ENCODE measurements at regions not wholly inside any gene's neighbourhood (a gene's known extent, or its start where the extent isn't known, plus 50 kb on each side); places are given as distances from the start of the nearest gene placed in this dataset.

DNA sequence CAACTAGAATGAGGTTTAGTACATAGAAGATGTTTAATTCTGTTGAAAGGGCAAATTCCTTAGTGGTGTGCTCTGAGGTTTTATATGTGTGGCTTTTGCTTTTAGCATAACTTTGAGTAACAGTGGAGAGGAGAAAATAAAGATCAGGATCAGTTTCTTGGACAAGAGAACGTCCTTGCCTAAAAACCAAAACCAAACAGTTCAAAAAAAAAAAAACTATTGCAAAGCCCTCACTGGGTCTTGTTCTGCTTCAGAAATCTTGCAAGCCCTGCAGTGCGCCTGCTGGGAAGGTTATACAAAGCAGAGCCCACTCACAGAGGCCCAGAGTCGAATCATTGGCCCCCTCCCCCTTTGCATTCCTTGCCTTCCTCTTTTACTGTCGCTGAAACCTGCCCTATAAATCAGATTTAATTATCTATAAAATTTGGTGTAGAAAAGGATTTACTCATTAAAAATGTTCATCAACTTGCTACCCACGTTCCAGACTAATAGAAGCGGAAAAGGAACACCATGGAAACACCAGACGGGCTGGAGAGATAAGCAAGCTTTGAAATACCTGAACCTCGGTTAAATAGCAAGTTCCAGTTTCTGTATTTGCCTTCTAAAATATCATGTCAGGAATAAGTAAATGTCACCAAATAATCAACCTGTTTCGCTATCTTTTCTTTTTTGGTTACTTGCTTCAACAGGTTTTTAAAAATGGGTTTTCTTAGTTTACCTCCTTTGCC is 201.6 kb upstream of the PTBP2 start:
- no peak overlapping the region for H3K4me2 ChIP-seq (replicated peaks; ENCODE audit: extremely low read depth, low read length, poor library complexity, severe bottlenecking)
- Mint-ChIP-seq H3K9me3 (peaks cover 0 to 6% (median 2%) of the 10 kb centered on the region in 7 donors), H3K27ac (no peak overlapping the region), H3K4me3 (no peak overlapping the region), H3K27me3 (ENCODE audit: low read depth in 3 of 3) (no peaks in the 10 kb centered on the region), H3K4me1 (no peaks in the 10 kb centered on the region), H3K36me3 (no peaks in the 10 kb centered on the region)
- no peaks in the 10 kb centered on the region for H3K79me2 ChIP-seq (ENCODE audit: insufficient read depth, low read length)
- no peak overlapping the region for H2AFZ ChIP-seq (ENCODE audit: insufficient read depth, low read depth, low read length, poor library complexity, severe bottlenecking)
- H3K27ac ChIP-seq (ENCODE audit: low read depth in 1 of 2, low read length in 2 of 2) = no peak overlapping the region
- H3K4me1 ChIP-seq (ENCODE audit: control insufficient read depth in 1 of 2, insufficient read depth in 2 of 2, low read length in 2 of 2) = no peaks in the 10 kb centered on the region
- H3K36me3 ChIP-seq (replicated peaks in 1 of 2; ENCODE audit: control insufficient read depth in 1 of 2, insufficient read depth in 2 of 2, low read length in 2 of 2) = no peaks in the 10 kb centered on the region
- intact Hi-C loops (cut with micrococcal nuclease) = no loop called here
- DNase-seq = no peak
- H3K9me3 ChIP-seq (replicated peaks in 1 of 2; ENCODE audit: control insufficient read depth in 1 of 2, insufficient read depth in 1 of 2, low read length in 2 of 2) = no peaks in the 10 kb centered on the region
- H3K27me3 ChIP-seq (ENCODE audit: control insufficient read depth in 2 of 2, insufficient read depth in 2 of 2, low read length in 2 of 2) = no peaks in the 10 kb centered on the region
- no peaks in the 10 kb centered on the region for H4K20me1 ChIP-seq (ENCODE audit: insufficient read depth, low read length)
- TF ChIP-seq, protein P1, sequence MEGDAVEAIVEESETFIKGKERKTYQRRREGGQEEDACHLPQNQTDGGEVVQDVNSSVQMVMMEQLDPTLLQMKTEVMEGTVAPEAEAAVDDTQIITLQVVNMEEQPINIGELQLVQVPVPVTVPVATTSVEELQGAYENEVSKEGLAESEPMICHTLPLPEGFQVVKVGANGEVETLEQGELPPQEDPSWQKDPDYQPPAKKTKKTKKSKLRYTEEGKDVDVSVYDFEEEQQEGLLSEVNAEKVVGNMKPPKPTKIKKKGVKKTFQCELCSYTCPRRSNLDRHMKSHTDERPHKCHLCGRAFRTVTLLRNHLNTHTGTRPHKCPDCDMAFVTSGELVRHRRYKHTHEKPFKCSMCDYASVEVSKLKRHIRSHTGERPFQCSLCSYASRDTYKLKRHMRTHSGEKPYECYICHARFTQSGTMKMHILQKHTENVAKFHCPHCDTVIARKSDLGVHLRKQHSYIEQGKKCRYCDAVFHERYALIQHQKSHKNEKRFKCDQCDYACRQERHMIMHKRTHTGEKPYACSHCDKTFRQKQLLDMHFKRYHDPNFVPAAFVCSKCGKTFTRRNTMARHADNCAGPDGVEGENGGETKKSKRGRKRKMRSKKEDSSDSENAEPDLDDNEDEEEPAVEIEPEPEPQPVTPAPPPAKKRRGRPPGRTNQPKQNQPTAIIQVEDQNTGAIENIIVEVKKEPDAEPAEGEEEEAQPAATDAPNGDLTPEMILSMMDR (IDR thresholded peaks at IDR 0.05) = no peak
- H3K4me3 ChIP-seq (replicated peaks in 1 of 3; ENCODE audit: low read depth in 2 of 3, low read length in 3 of 3) = no peak overlapping the region
- WGBS (ENCODE audit: insufficient coverage) = 42% methylated on average over 4 of the region's 9 CpGs
- no peak overlapping the region for H3K9ac ChIP-seq (ENCODE audit: insufficient read depth, low read length, poor library complexity, severe bottlenecking)

DNA sequence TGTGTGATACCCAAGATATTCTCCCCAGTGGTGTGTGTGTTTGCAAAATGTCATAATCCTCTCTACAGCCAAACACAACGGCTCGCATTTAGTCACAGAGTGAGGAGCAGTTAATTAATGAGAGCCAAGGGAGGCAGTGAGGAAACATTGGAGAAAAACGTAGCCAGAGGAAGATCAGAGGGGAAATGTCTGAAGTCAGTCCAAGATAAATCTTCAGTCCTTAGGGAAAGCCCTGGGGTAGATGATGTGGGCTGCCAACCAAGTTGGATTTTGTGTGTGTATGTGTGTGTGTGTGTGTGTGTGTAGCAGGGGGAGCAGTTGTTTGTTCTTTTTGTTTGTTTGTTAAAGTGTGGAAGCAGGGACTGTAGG is 201.0 kb upstream of the PTBP2 start:
- no peak overlapping the region for H2AFZ ChIP-seq (ENCODE audit: insufficient read depth, low read depth, low read length, poor library complexity, severe bottlenecking)
- WGBS (ENCODE audit: insufficient coverage) = 25% methylated on average over 1 of the region's 3 CpGs
- intact Hi-C loops (cut with micrococcal nuclease) = no loop called here

More for the DNA sequence above, 201.0 kb upstream of the PTBP2 start:
- Mint-ChIP-seq H3K27ac (no peak overlapping the region), H3K36me3 (no peaks in the 10 kb centered on the region), H3K9me3 (peaks cover 0 to 7% (median 2%) of the 10 kb centered on the region in 7 donors), H3K27me3 (ENCODE audit: low read depth in 3 of 3) (no peaks in the 10 kb centered on the region), H3K4me3 (no peak overlapping the region), H3K4me1 (no peaks in the 10 kb centered on the region)
- H3K9ac ChIP-seq (ENCODE audit: insufficient read depth, low read length, poor library complexity, severe bottlenecking) = no peak overlapping the region
- H3K9me3 ChIP-seq (replicated peaks in 1 of 2; ENCODE audit: control insufficient read depth in 1 of 2, insufficient read depth in 1 of 2, low read length in 2 of 2) = no peaks in the 10 kb centered on the region
- no peak for DNase-seq
- no peaks in the 10 kb centered on the region for H3K79me2 ChIP-seq (ENCODE audit: insufficient read depth, low read length)
- H3K27me3 ChIP-seq (ENCODE audit: control insufficient read depth in 2 of 2, insufficient read depth in 2 of 2, low read length in 2 of 2) = no peaks in the 10 kb centered on the region
- H3K27ac ChIP-seq (ENCODE audit: low read depth in 1 of 2, low read length in 2 of 2) = no peak overlapping the region
- TF ChIP-seq, protein P1 (IDR thresholded peaks at IDR 0.05) = no peak
- no peaks in the 10 kb centered on the region for H3K4me1 ChIP-seq (ENCODE audit: control insufficient read depth in 1 of 2, insufficient read depth in 2 of 2, low read length in 2 of 2)
- no peak overlapping the region for H3K4me2 ChIP-seq (replicated peaks; ENCODE audit: extremely low read depth, low read length, poor library complexity, severe bottlenecking)
- no peaks in the 10 kb centered on the region for H3K36me3 ChIP-seq (replicated peaks in 1 of 2; ENCODE audit: control insufficient read depth in 1 of 2, insufficient read depth in 2 of 2, low read length in 2 of 2)
- no peak overlapping the region for H3K4me3 ChIP-seq (replicated peaks in 1 of 3; ENCODE audit: low read depth in 2 of 3, low read length in 3 of 3)
- no peaks in the 10 kb centered on the region for H4K20me1 ChIP-seq (ENCODE audit: insufficient read depth, low read length)

All from CD14-positive monocyte (primary cell).